Upper lobe of right lung (tissue), 1 donor: ENCODE measurements at regions not wholly inside any gene's neighbourhood (a gene's known extent, or its start where the extent isn't known, plus 50 kb on each side); places are given as distances from the start of the nearest gene placed in this dataset.
"Not testable (repeated sequence)": the region's sequence is repeated elsewhere in the genome, so short reads cannot be mapped to it uniquely, and the experiment has no call there.

Source experiments
- ATAC-seq: fragments of 200-7000 bp; cut with Tn5 transposase; one replicate; pipeline ENCODE4 v1.9.1; 2020; ENCODE audit warnings: mild to moderate bottlenecking, moderate library complexity
- DNase-seq: peaks from one replicate; pipeline ENCODE4 v3.0.0-alpha.2; 2020
- H3K27ac ChIP-seq: fragments of 200-600 bp; one replicate; pipeline ENCODE4 v1.8.0; 2022
- H3K27me3 ChIP-seq: fragments of 200-600 bp; one replicate; pipeline ENCODE4 v1.8.0; 2022; ENCODE audit warnings: mild to moderate bottlenecking
- H3K36me3 ChIP-seq: fragments of 200-600 bp; one replicate; pipeline ENCODE4 v1.8.0; 2022
- H3K4me1 ChIP-seq: fragments of 200-600 bp; one replicate; pipeline ENCODE4 v1.8.0; 2022
- H3K4me3 ChIP-seq: fragments of 200-600 bp; one replicate; pipeline ENCODE4 v1.8.0; 2022; ENCODE audit warnings: mild to moderate bottlenecking
- H3K9me3 ChIP-seq: fragments of 200-600 bp; one replicate; pipeline ENCODE4 v1.8.0; 2022
- CTCF ChIP-seq: fragments of 200-600 bp; IDR thresholded peaks from one replicate; pipeline ENCODE4 v1.8.0; 2022; ENCODE audit warnings: antibody characterized with exemption
- intact Hi-C: fragments of 100-400 bp; cut with DNase I; formaldehyde crosslinking; loops from one replicate; pipeline ENCODE4 v1.11.0; 2022
- donor health status: DM: no; HTN: yes; CAD: no; lungs with severe emphysema.

GRCh38 chr5:28313321-28313951 is 1275.0 kb upstream of the CDH9 start:
- ATAC-seq, result no peak
- no peak for TF ChIP-seq CTCF
- Histone ChIP-seq H3K27me3 (no peaks in the 10 kb centered on the region), H3K27ac (no peak overlapping the region), H3K4me1 (no peaks in the 10 kb centered on the region), H3K36me3 (no peaks in the 10 kb centered on the region), H3K4me3 (no peak overlapping the region), H3K9me3 (no peaks in the 10 kb centered on the region)
- intact Hi-C loops, result no loop called here
- no peak for DNase-seq

GRCh38 chr5:28310696-28311095 is 1272.3 kb upstream of the CDH9 start:
- TF ChIP-seq CTCF, result no peak
- DNase-seq (no peak), ATAC-seq (no peak)
- Histone ChIP-seq H3K4me3 (no peak overlapping the region), H3K36me3 (no peaks in the 10 kb centered on the region), H3K27ac (no peak overlapping the region), H3K9me3 (no peaks in the 10 kb centered on the region), H3K4me1 (no peaks in the 10 kb centered on the region), H3K27me3 (no peaks in the 10 kb centered on the region)
- intact Hi-C loops, result no loop called here

GRCh38 chr5:28305891-28306290 is 1267.5 kb upstream of the CDH9 start:
- ATAC-seq, result no peak
- no peak for TF ChIP-seq CTCF

GRCh38 chr5:28301712-28302111 is 1263.3 kb upstream of the CDH9 start:
- no peaks in the 10 kb centered on the region for H3K4me1 ChIP-seq
- no peak overlapping the region for H3K27ac ChIP-seq
- ATAC-seq (no peak), DNase-seq (no peak)
- no peak for TF ChIP-seq CTCF
- no peaks in the 10 kb centered on the region for H3K9me3 ChIP-seq
- H3K4me3 ChIP-seq, result no peak overlapping the region
- intact Hi-C loops, result no loop called here
- H3K27me3 ChIP-seq, result no peaks in the 10 kb centered on the region
- no peaks in the 10 kb centered on the region for H3K36me3 ChIP-seq

More at GRCh38 chr5:28305891-28306290, 1267.5 kb upstream of the CDH9 start:
- H3K36me3 ChIP-seq, result no peaks in the 10 kb centered on the region
- no peak for DNase-seq
- H3K27ac ChIP-seq, result no peak overlapping the region
- no peaks in the 10 kb centered on the region for H3K27me3 ChIP-seq
- intact Hi-C loops, result no loop called here
- no peaks in the 10 kb centered on the region for H3K9me3 ChIP-seq
- no peak overlapping the region for H3K4me3 ChIP-seq
- no peaks in the 10 kb centered on the region for H3K4me1 ChIP-seq

- intact Hi-C loops, result no loop called here
- DNase-seq (no peak), ATAC-seq (no peak)
- Histone ChIP-seq H3K27me3 (no peaks in the 10 kb centered on the region), H3K4me1 (no peaks in the 10 kb centered on the region), H3K27ac (no peak overlapping the region), H3K36me3 (no peaks in the 10 kb centered on the region), H3K4me3 (no peak overlapping the region), H3K9me3 (no peaks in the 10 kb centered on the region)
- no peak for TF ChIP-seq CTCF
Measured at GRCh38 chr5:28296254-28297013, 1258.0 kb upstream of the CDH9 start.

- H3K36me3 ChIP-seq, H3K9me3 ChIP-seq, H3K4me1 ChIP-seq, ATAC-seq, H3K27me3 ChIP-seq, H3K27ac ChIP-seq, H3K4me3 ChIP-seq, DNase-seq, intact Hi-C loops: not testable (repeated sequence)
Measured at GRCh38 chr5:28287021-28287420, 1248.6 kb upstream of the CDH9 start.
